ENCODE measurements at regions not wholly inside any gene's neighbourhood (a gene's known extent, or its start where the extent isn't known, plus 50 kb on each side); places are given as distances from the start of the nearest gene placed in this dataset.

GRCh38 chr17:63268827-63269226 is 177.3 kb downstream of the CYB561 start:
- H3K27me3 ChIP-seq: no peaks in the 10 kb centered on the region
- TF ChIP-seq CTCF (IDR thresholded peaks at IDR 0.05): no peak
- TF ChIP-seq POLR2AphosphoS5 (IDR thresholded peaks at IDR 0.05): no peak
- TF ChIP-seq POLR2A (IDR thresholded peaks at IDR 0.05): no peak
- no peak for TF ChIP-seq EP300 (IDR thresholded peaks at IDR 0.05)
- H3K4me3 ChIP-seq: no peak overlapping the region
- WGBS, 2 donors: 90 to 95% methylated on average over 3 of the region's 3 CpGs
- no peaks in the 10 kb centered on the region for H3K4me1 ChIP-seq
- intact Hi-C loops (cut with DNase I): no loop called here
- DNase-seq: no peak
- no peaks in the 10 kb centered on the region for H3K36me3 ChIP-seq
- peaks cover 0 to 2% (median 0%) of the 10 kb centered on the region in 4 donors for H3K9me3 ChIP-seq
- no peak overlapping the region for H3K27ac ChIP-seq

- Histone ChIP-seq H3K36me3 (no peaks in the 10 kb centered on the region), H3K9me3 (peaks cover 0 to 2% (median 0%) of the 10 kb centered on the region in 4 donors), H3K27me3 (no peaks in the 10 kb centered on the region), H3K4me1 (peaks cover 0 to 7% (median 3%) of the 10 kb centered on the region in 4 donors), H3K27ac (no peak overlapping the region), H3K4me3 (no peak overlapping the region)
- TF ChIP-seq POLR2A (IDR thresholded peaks at IDR 0.05): no peak
- TF ChIP-seq EP300 (IDR thresholded peaks at IDR 0.05): no peak
- no peak for TF ChIP-seq CTCF (IDR thresholded peaks at IDR 0.05)
- no peak for TF ChIP-seq POLR2AphosphoS5 (IDR thresholded peaks at IDR 0.05)
- DNase-seq: no peak
- 96 to 97% methylated on average over 3 of the region's 3 CpGs for WGBS, 2 donors
- intact Hi-C loops (cut with DNase I): no loop called here
Measured at GRCh38 chr17:63270610-63271009, 175.5 kb downstream of the CYB561 start.

- no peak overlapping the region for H3K27ac ChIP-seq
- H3K36me3 ChIP-seq: no peaks in the 10 kb centered on the region
- peaks cover 0 to 2% (median 0%) of the 10 kb centered on the region in 4 donors for H3K9me3 ChIP-seq
- no peak overlapping the region for H3K4me3 ChIP-seq
- DNase-seq: no peak
- H3K4me1 ChIP-seq: peaks cover 0 to 9% (median 3%) of the 10 kb centered on the region in 4 donors
- 83 to 88% methylated on average over 3 of the region's 3 CpGs for WGBS, 2 donors
- no peaks in the 10 kb centered on the region for H3K27me3 ChIP-seq
- TF ChIP-seq POLR2AphosphoS5 (IDR thresholded peaks at IDR 0.05) (no peak), CTCF (IDR thresholded peaks at IDR 0.05) (no peak), EP300 (IDR thresholded peaks at IDR 0.05) (no peak), POLR2A (IDR thresholded peaks at IDR 0.05) (no peak)
- intact Hi-C loops (cut with DNase I): no loop called here
Measured at GRCh38 chr17:63274146-63274545, 172.0 kb downstream of the CYB561 start.

GRCh38 chr17:63275318-63275970 is 170.7 kb downstream of the CYB561 start:
- no peaks in the 10 kb centered on the region for H3K27me3 ChIP-seq

More at GRCh38 chr17:63275318-63275970, 170.7 kb downstream of the CYB561 start:
- Histone ChIP-seq H3K36me3 (no peaks in the 10 kb centered on the region), H3K9me3 (peaks cover 0 to 2% (median 0%) of the 10 kb centered on the region in 4 donors), H3K27ac (no peak overlapping the region), H3K4me1 (peaks cover 0 to 9% (median 3%) of the 10 kb centered on the region in 4 donors), H3K4me3 (no peak overlapping the region)
- intact Hi-C loops (cut with DNase I): no loop called here
- no peak for DNase-seq
- no peak for TF ChIP-seq EP300 (IDR thresholded peaks at IDR 0.05)
- no peak for TF ChIP-seq POLR2A (IDR thresholded peaks at IDR 0.05)
- TF ChIP-seq POLR2AphosphoS5 (IDR thresholded peaks at IDR 0.05): peak in 1 of 4 donors; percentile 51
- no peak for TF ChIP-seq CTCF (IDR thresholded peaks at IDR 0.05)
- 3 to 41% methylated on average over 1 of the region's 1 CpG for WGBS, 2 donors
